BJ (cell line): ENCODE measurements at regions not wholly inside any gene's neighbourhood (a gene's known extent, or its start where the extent isn't known, plus 50 kb on each side); places are given as distances from the start of the nearest gene placed in this dataset.

Source experiments
- CTCF ChIA-PET: fragments of 350-600 bp; formaldehyde crosslinking; extraction: SDS; loops from one replicate; lab custom pipeline; 2021; ENCODE audit warnings: antibody characterized with exemption, inconsistent platforms; lab: Yijun Ruan, JAX
- POLR2A ChIA-PET: fragments of 300-600 bp; sonication (Branson Sonifier 250); formaldehyde crosslinking; extraction: SDS; loops from one replicate; lab custom pipeline; 2021; ENCODE audit warnings: antibody characterized with exemption; lab: Charles Lee
- DNase-seq: peaks from one replicate; pipeline ENCODE4 v3.0.0-alpha.2; 2011; ENCODE audit warnings: low read depth
- H3K27me3 ChIP-seq: 2 replicates; pipeline ENCODE4 v1.6.0; 2011; ENCODE audit warnings: low read length; ENCODE audit not compliant: control insufficient read depth, insufficient read depth
- H3K36me3 ChIP-seq: 2 replicates; pipeline ENCODE4 v1.5.1; 2011; ENCODE audit warnings: low read length; ENCODE audit not compliant: control insufficient read depth, insufficient read depth
- H3K4me3 ChIP-seq: 2 replicates; pipeline ENCODE4 v1.5.1; 2011; ENCODE audit warnings: low read depth, mild to moderate bottlenecking, control low read depth, low read length
- TF ChIP-seq, protein P1 (sequence below): IDR thresholded peaks from 2 replicates; pipeline ENCODE4 v1.5.1; 2011; ENCODE audit warnings: low read depth, mild to moderate bottlenecking, control low read depth, inconsistent platforms, low read length, moderate library complexity; ENCODE audit not compliant: insufficient read depth

DNA sequence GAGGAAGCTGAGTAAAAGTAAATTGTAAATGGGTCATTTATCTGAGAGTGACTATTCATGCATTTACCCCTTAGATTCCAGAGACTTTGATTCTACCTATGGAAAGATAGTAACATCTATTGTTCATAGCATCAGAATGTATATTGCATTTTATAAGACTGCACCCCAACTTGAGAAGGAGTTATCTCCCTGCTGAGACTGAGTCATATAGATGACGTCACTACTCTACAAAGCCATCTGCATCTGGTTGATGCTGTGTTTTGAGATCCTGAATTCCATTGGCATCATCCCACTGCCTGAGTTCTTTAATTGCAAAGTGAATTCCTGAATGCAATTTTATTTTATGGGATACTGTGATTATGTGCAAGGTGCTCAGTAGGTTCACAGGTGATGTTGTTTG is 444.0 kb upstream of the SLC35B3 start:
- Histone ChIP-seq H3K27me3 (no peaks in the 10 kb centered on the region), H3K4me3 (no peak overlapping the region), H3K36me3 (no peaks in the 10 kb centered on the region)
- no peak for DNase-seq
- TF ChIP-seq, protein P1, sequence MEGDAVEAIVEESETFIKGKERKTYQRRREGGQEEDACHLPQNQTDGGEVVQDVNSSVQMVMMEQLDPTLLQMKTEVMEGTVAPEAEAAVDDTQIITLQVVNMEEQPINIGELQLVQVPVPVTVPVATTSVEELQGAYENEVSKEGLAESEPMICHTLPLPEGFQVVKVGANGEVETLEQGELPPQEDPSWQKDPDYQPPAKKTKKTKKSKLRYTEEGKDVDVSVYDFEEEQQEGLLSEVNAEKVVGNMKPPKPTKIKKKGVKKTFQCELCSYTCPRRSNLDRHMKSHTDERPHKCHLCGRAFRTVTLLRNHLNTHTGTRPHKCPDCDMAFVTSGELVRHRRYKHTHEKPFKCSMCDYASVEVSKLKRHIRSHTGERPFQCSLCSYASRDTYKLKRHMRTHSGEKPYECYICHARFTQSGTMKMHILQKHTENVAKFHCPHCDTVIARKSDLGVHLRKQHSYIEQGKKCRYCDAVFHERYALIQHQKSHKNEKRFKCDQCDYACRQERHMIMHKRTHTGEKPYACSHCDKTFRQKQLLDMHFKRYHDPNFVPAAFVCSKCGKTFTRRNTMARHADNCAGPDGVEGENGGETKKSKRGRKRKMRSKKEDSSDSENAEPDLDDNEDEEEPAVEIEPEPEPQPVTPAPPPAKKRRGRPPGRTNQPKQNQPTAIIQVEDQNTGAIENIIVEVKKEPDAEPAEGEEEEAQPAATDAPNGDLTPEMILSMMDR: no peak
- POLR2A ChIA-PET: no interaction called here
- CTCF ChIA-PET: no interaction called here

DNA sequence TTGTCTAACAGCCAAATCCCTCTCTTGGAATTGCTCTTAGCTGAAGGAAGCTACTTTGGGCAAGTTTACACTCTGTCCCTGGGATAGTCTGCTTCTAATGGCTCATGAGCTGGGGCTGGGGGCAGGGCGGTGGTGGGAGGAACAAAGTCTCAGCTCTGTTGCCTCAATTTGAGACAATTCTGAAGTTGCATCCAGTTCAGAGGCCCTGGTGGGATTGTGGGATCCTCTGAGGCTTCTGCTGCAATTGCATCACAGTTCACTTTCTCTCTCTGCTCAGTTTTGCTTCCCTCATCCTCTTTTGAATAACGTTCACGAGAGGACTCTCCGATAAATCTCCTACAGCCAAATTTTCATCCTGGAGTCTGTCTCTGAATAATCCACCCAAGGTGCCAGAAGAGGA is 440.6 kb upstream of the SLC35B3 start:
- ChIA-PET CTCF (no interaction called here), POLR2A (no interaction called here)
- no peak overlapping the region for H3K4me3 ChIP-seq
- no peaks in the 10 kb centered on the region for H3K36me3 ChIP-seq
- TF ChIP-seq, protein P1: no peak
- DNase-seq: no peak
- H3K27me3 ChIP-seq: no peaks in the 10 kb centered on the region

DNA sequence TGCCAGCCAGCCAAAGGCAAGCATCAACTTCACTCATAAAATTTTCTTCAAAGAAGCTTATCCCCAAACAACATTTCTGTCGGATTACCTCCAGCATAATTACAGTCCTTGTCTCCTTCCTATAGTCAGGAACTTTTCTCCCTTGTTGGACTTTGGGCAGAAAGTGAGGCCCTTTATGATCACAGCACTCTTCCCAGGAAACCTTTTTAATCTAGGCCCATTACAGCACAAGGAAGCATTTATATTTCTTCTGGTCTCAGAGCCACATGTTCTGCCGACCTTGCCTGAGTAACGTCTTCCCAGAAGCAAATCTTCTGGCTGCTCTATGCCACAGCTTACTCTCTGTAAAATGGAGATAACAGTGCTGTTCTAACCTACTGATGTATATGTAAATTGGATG is 437.2 kb upstream of the SLC35B3 start:
- TF ChIP-seq, protein P1: no peak
- no peaks in the 10 kb centered on the region for H3K27me3 ChIP-seq
- H3K36me3 ChIP-seq: no peaks in the 10 kb centered on the region
- CTCF ChIA-PET: no interaction called here
- no peak overlapping the region for H3K4me3 ChIP-seq
- no peak for DNase-seq
- POLR2A ChIA-PET: no interaction called here

DNA sequence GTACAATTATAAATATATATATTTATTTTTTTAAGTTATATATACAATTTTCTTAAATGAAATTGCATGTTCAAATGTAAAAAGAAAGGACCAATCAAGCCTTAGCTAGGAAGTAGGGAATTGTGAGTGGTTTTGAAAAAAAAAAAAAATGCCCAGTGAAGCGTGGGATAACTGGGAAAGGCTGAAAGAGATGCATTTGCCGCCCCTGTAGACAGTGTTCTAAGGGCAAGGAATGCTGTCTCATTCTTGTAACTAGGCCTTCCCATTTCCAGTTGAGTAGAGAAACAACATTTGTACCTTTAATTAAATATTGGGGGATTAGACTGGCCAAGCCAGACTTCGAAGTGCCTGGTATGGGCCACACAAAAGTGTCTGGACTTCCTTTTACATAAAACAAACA is 430.1 kb upstream of the SLC35B3 start:
- Histone ChIP-seq H3K4me3 (no peak overlapping the region), H3K36me3 (no peaks in the 10 kb centered on the region), H3K27me3 (no peaks in the 10 kb centered on the region)
- ChIA-PET POLR2A (no interaction called here), CTCF (no interaction called here)
- TF ChIP-seq, protein P1: no peak
- no peak for DNase-seq

DNA sequence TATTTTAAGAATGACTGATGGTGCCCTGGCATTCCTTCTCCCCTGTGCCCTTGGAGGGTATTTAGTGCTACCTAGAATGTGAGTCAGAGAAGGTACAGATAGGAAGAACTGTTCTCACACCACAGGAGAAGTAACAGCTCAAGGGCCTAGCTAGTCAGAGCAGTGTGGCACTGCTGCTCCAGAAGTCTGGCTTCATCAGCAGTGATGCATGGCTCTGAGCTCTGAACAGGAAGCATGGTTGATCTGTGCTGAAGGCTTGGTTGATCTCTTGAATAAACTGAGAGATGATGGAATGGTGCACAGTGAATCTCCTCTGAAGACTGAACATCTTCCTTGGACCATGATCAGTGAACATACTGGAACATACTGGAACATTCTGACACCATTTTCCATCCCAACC is 425.3 kb upstream of the SLC35B3 start:
- no peaks in the 10 kb centered on the region for H3K27me3 ChIP-seq
- POLR2A ChIA-PET: no interaction called here
- TF ChIP-seq, protein P1: no peak
- no peak for DNase-seq
- no peaks in the 10 kb centered on the region for H3K36me3 ChIP-seq
- CTCF ChIA-PET: no interaction called here
- no peak overlapping the region for H3K4me3 ChIP-seq
